ENCODE measurements at regions not wholly inside any gene's neighbourhood (a gene's known extent, or its start where the extent isn't known, plus 50 kb on each side); places are given as distances from the start of the nearest gene placed in this dataset.
A peak's percentile ranks its signal among the peaks of the same experiment; 100 is the strongest.
"Not testable (repeated sequence)": the region's sequence is repeated elsewhere in the genome, so short reads cannot be mapped to it uniquely, and the experiment has no call there.

DNA sequence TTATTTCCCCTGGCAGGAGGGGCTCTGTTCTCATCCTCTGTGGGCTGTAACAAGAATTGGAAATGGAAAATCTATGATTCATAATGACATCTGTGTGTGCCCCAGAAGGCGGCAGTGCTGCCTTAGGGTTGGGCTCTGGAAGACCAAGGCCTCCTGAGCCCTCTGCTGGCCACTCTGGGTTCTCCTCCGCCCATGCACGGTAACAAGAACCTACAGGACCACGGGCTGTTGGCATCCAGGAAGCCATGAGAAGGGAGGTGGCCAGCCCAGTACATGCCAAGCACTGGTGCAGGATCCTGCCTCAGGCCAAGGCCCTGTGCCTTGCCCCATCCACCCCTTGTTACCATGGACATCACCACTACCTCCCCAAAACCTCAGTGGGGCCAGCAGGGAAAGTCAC, 454.2 kb downstream of the TP53TG3F start:
- not testable (repeated sequence) for H3K36me3 Mint-ChIP-seq (ENCODE audit: insufficient read depth in 2 of 2); H3K27ac Mint-ChIP-seq; H3K9me3 Mint-ChIP-seq; DNase-seq; ATAC-seq (replicated peaks in 1 of 2); H3K4me1 Mint-ChIP-seq (ENCODE audit: low read depth); H3K27me3 Mint-ChIP-seq (ENCODE audit: low read depth); H3K4me3 Mint-ChIP-seq

GRCh38 chr16:33920761-33921545, 461.5 kb downstream of the TP53TG3F start:
- peak in 1 of 2 donors; percentile 0 for DNase-seq
- H3K9me3 Mint-ChIP-seq = not testable (repeated sequence)

GRCh38 chr16:33922914-33923313, 463.5 kb downstream of the TP53TG3F start:
- not testable (repeated sequence) for H3K27me3 Mint-ChIP-seq (ENCODE audit: low read depth); H3K27ac Mint-ChIP-seq; ATAC-seq (replicated peaks in 1 of 2); H3K9me3 Mint-ChIP-seq; H3K4me3 Mint-ChIP-seq; DNase-seq; H3K36me3 Mint-ChIP-seq (ENCODE audit: insufficient read depth in 2 of 2); H3K4me1 Mint-ChIP-seq (ENCODE audit: low read depth)

More at GRCh38 chr16:33920761-33921545, 461.5 kb downstream of the TP53TG3F start:
- not testable (repeated sequence) for H3K27ac Mint-ChIP-seq; H3K4me3 Mint-ChIP-seq; H3K4me1 Mint-ChIP-seq (ENCODE audit: low read depth); H3K27me3 Mint-ChIP-seq (ENCODE audit: low read depth); H3K36me3 Mint-ChIP-seq (ENCODE audit: insufficient read depth in 2 of 2)
- peak in 1 of 2 donors; percentile 46 for ATAC-seq (replicated peaks in 1 of 2)

GRCh38 chr16:33928026-33928425, 468.6 kb downstream of the TP53TG3F start:
- H3K4me1 Mint-ChIP-seq (ENCODE audit: low read depth); H3K27ac Mint-ChIP-seq: not testable (repeated sequence)

GRCh38 chr16:33932191-33932590, 472.8 kb downstream of the TP53TG3F start:
- ATAC-seq (replicated peaks in 1 of 2); H3K36me3 Mint-ChIP-seq (ENCODE audit: insufficient read depth in 2 of 2); H3K4me1 Mint-ChIP-seq (ENCODE audit: low read depth); H3K9me3 Mint-ChIP-seq; H3K4me3 Mint-ChIP-seq; H3K27me3 Mint-ChIP-seq (ENCODE audit: low read depth); DNase-seq; H3K27ac Mint-ChIP-seq: not testable (repeated sequence)

More at GRCh38 chr16:33928026-33928425, 468.6 kb downstream of the TP53TG3F start:
- not testable (repeated sequence) for H3K9me3 Mint-ChIP-seq; H3K4me3 Mint-ChIP-seq; H3K36me3 Mint-ChIP-seq (ENCODE audit: insufficient read depth in 2 of 2); ATAC-seq (replicated peaks in 1 of 2); DNase-seq; H3K27me3 Mint-ChIP-seq (ENCODE audit: low read depth)

DNA sequence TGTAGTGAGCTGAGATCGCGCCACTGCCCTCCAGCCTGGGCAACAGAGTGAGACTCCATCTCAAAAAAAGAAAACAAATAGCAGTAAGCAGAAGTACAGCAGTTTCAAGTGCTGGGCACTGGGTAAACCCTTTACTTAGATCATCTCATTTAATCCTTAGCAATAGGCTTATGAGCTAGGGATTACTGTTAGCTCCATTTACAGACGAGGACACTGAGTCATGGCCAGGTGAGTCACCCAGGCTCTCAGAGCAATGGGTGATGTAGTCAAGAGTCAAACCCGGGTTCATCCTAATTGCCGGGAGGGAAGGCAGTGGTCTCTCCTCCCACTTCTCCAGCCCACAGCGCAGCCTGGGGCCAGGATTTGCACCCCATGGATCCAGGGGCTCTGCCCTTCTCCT, 473.6 kb downstream of the TP53TG3F start:
- not testable (repeated sequence) for H3K4me3 Mint-ChIP-seq; H3K4me1 Mint-ChIP-seq (ENCODE audit: low read depth); H3K36me3 Mint-ChIP-seq (ENCODE audit: insufficient read depth in 2 of 2); H3K27me3 Mint-ChIP-seq (ENCODE audit: low read depth); ATAC-seq (replicated peaks in 1 of 2); DNase-seq; H3K27ac Mint-ChIP-seq; H3K9me3 Mint-ChIP-seq

- H3K9me3 Mint-ChIP-seq; H3K27me3 Mint-ChIP-seq (ENCODE audit: low read depth); H3K36me3 Mint-ChIP-seq (ENCODE audit: insufficient read depth in 2 of 2); DNase-seq; ATAC-seq (replicated peaks in 1 of 2); H3K4me3 Mint-ChIP-seq; H3K4me1 Mint-ChIP-seq (ENCODE audit: low read depth); H3K27ac Mint-ChIP-seq: not testable (repeated sequence)
Observed at GRCh38 chr16:33935766-33936165, 476.4 kb downstream of the TP53TG3F start.

- not testable (repeated sequence) for DNase-seq; H3K4me3 Mint-ChIP-seq; ATAC-seq (replicated peaks in 1 of 2)
Observed at GRCh38 chr16:33938097-33938496, 478.7 kb downstream of the TP53TG3F start.

GRCh38 chr16:33961536-33961935, 502.1 kb downstream of the TP53TG3F start:
- H3K27ac Mint-ChIP-seq; H3K4me1 Mint-ChIP-seq (ENCODE audit: low read depth); H3K9me3 Mint-ChIP-seq; H3K27me3 Mint-ChIP-seq (ENCODE audit: low read depth); ATAC-seq (replicated peaks in 1 of 2); H3K4me3 Mint-ChIP-seq; H3K36me3 Mint-ChIP-seq (ENCODE audit: insufficient read depth in 2 of 2): not testable (repeated sequence)
- DNase-seq = peak; percentile 8 to 19

More at GRCh38 chr16:33938097-33938496, 478.7 kb downstream of the TP53TG3F start:
- not testable (repeated sequence) for H3K27ac Mint-ChIP-seq; H3K36me3 Mint-ChIP-seq (ENCODE audit: insufficient read depth in 2 of 2); H3K27me3 Mint-ChIP-seq (ENCODE audit: low read depth); H3K9me3 Mint-ChIP-seq; H3K4me1 Mint-ChIP-seq (ENCODE audit: low read depth)

GRCh38 chr16:33965534-33965933, 506.1 kb downstream of the TP53TG3F start:
- H3K4me1 Mint-ChIP-seq (ENCODE audit: low read depth); H3K4me3 Mint-ChIP-seq; DNase-seq; H3K27ac Mint-ChIP-seq; H3K27me3 Mint-ChIP-seq (ENCODE audit: low read depth); H3K9me3 Mint-ChIP-seq; H3K36me3 Mint-ChIP-seq (ENCODE audit: insufficient read depth in 2 of 2): not testable (repeated sequence)
- peak in 1 of 2 donors; percentile 62 for ATAC-seq (replicated peaks in 1 of 2)

DNA sequence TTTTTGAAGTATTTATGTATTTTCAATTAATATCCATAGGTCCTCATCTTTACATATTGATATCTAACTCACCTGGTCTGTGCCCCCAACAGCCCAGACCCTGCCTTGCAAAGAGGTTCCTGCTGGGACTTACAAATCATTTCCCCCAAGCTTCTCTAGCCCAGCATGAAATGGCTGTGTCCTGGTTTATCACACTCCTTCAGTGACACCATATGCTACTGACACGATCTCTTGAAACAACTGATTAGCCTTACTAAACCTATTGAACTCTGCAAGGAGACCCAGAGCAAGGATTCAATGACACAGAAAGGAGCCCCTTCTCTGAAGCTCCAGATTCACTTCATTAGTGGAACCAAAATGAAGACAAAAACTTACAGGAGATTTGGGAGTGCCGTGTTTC, 507.4 kb downstream of the TP53TG3F start:
- not testable (repeated sequence) for ATAC-seq (replicated peaks in 1 of 2); H3K4me3 Mint-ChIP-seq; H3K27me3 Mint-ChIP-seq (ENCODE audit: low read depth); H3K9me3 Mint-ChIP-seq; H3K27ac Mint-ChIP-seq; H3K4me1 Mint-ChIP-seq (ENCODE audit: low read depth); DNase-seq; H3K36me3 Mint-ChIP-seq (ENCODE audit: insufficient read depth in 2 of 2)

DNA sequence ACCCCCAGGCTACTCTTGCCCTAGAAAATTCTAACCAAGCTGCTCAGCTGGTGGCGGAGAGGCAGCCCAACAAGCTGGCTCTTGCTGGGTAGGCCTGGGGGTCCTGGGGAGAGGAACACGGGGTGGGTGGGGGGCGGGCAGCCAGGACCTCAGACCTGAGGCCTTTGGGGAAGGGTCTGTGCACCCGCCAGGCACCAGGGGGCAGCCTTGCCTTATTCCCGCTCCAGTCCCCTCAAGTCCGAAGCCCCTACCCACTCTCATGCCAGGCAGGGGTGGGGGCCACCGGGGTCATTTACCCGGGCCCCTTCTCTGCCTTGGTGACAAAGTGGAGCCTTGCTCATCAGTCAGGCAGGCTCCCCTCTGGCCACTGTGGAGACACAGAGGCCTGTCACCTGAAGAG, 515.1 kb downstream of the TP53TG3F start:
- not testable (repeated sequence) for H3K4me1 Mint-ChIP-seq (ENCODE audit: low read depth); DNase-seq; H3K36me3 Mint-ChIP-seq (ENCODE audit: insufficient read depth in 2 of 2); H3K27ac Mint-ChIP-seq; ATAC-seq (replicated peaks in 1 of 2); H3K9me3 Mint-ChIP-seq; H3K4me3 Mint-ChIP-seq; H3K27me3 Mint-ChIP-seq (ENCODE audit: low read depth)

GRCh38 chr16:33975744-33976143, 516.3 kb downstream of the TP53TG3F start:
- H3K9me3 Mint-ChIP-seq; DNase-seq; H3K36me3 Mint-ChIP-seq (ENCODE audit: insufficient read depth in 2 of 2); H3K4me3 Mint-ChIP-seq; H3K4me1 Mint-ChIP-seq (ENCODE audit: low read depth); H3K27me3 Mint-ChIP-seq (ENCODE audit: low read depth); ATAC-seq (replicated peaks in 1 of 2); H3K27ac Mint-ChIP-seq: not testable (repeated sequence)

DNA sequence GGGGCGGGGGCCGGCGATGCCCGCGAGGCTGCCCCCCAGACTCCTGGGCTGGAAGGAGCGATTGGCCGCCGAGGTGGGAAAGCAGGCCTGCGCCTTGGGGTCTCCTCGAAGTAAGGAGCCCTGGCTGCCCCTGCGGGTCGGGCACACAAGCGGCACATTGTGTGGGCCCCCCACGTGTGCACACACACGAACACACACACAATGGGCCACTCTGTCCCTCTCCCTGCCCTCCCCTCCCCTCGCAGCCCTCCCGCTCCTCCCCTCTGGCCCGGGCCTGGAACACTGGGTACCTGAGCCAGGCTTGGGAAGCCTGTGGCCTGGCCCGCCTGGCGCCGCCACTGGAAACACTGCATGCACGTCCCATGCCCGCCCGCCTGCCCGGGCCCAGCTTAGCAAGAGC, 517.1 kb downstream of the TP53TG3F start:
- not testable (repeated sequence) for ATAC-seq (replicated peaks in 1 of 2); H3K27me3 Mint-ChIP-seq (ENCODE audit: low read depth); H3K27ac Mint-ChIP-seq; H3K4me1 Mint-ChIP-seq (ENCODE audit: low read depth); H3K36me3 Mint-ChIP-seq (ENCODE audit: insufficient read depth in 2 of 2); H3K9me3 Mint-ChIP-seq; H3K4me3 Mint-ChIP-seq; DNase-seq

Data from activated T-cell treated with anti-CD3 and anti-CD28 coated beads, Interleukin-2, amount 50 U/mL, for 72 hours (primary cell).